ENCODE measurements at regions not wholly inside any gene's neighbourhood (a gene's known extent, or its start where the extent isn't known, plus 50 kb on each side); places are given as distances from the start of the nearest gene placed in this dataset.

DNA sequence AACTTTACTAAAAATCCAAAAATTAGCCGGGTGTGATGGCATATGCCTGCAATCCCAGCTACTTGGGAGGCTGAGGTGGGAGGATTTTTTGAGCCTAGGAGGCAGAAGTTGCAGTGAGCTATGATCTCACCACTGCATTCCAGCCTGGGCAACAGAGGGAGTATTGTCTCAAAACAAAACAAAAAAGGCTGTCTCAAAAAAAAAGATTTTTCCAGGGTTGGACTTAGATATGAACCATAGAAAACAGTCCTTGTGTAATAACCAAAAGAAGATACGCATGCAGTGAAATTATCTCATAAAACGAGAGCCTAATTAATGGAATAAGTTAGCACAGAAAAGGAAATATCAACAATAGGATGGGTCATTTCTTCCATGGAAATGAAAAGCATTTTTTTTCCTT lies 320.4 kb upstream of the RASGRP1 start:
- no peak overlapping the region for H3K18ac ChIP-seq (ENCODE audit: extremely low read depth, low read length)
- H2AFZ ChIP-seq (ENCODE audit: low read length), result no peak overlapping the region
- H2BK5ac ChIP-seq (ENCODE audit: low read depth, low read length), result no peak overlapping the region
- 98% methylated on average over 3 of the region's 3 CpGs; no CpG with 5 or more reads in 1 of the 2 experiments for WGBS, 2 experiments (ENCODE audit: extremely low coverage in 1 of 2, insufficient coverage in 1 of 2, insufficient read length in 1 of 2, insufficient replicate concordance in 2 of 2, low coverage in 1 of 2, low lambda C conversion rate in 2 of 2, missing lambda C conversion rate in 1 of 2)
- H3K79me1 ChIP-seq (ENCODE audit: low read depth, low read length), result no peaks in the 10 kb centered on the region
- no peaks in the 10 kb centered on the region for H3K9me3 ChIP-seq (ENCODE audit: insufficient read depth in 2 of 2, low read depth in 1 of 2, low read length in 1 of 2)
- H3K79me2 ChIP-seq (ENCODE audit: control insufficient read depth in 1 of 2, insufficient read depth in 2 of 2, low read length in 2 of 2), result no peaks in the 10 kb centered on the region
- H3K27me3 ChIP-seq (replicated peaks in 1 of 4; ENCODE audit: control insufficient read depth in 3 of 4, extremely low read depth in 1 of 4, insufficient read depth in 3 of 4, low read length in 3 of 4), result no peaks in the 10 kb centered on the region
- no peak overlapping the region for H3K4me3 ChIP-seq (ENCODE audit: extremely low read depth in 1 of 4, insufficient read depth in 2 of 4, low read depth in 3 of 4, low read length in 4 of 4)
- H3K23ac ChIP-seq (ENCODE audit: insufficient read length), result no peak overlapping the region
- no peak overlapping the region for H3K9ac ChIP-seq (replicated peaks in 1 of 4; ENCODE audit: extremely low read depth in 1 of 4, low read depth in 3 of 4, low read length in 3 of 4)
- no peak overlapping the region for H2BK15ac ChIP-seq (ENCODE audit: low read length)
- CTCF ChIA-PET (ENCODE audit: partially characterized antibody), result interaction anchor here (2.3 kb wide), 1 partner anchor 11 kb away, joined by 6 read pairs; no protein-coding TSS in a partner anchor
- no peak overlapping the region for H3K27ac ChIP-seq (ENCODE audit: low read depth, low read length)
- POLR2A ChIA-PET (ENCODE audit: partially characterized antibody), result no interaction called here
- no peaks in the 10 kb centered on the region for H4K20me1 ChIP-seq (replicated peaks in 1 of 2; ENCODE audit: control insufficient read depth in 1 of 2, insufficient read depth in 2 of 2, low read length in 2 of 2)
- H4K8ac ChIP-seq (ENCODE audit: extremely low read depth, insufficient read depth, low read length), result no peak overlapping the region
- no peak overlapping the region for H3K4me2 ChIP-seq (ENCODE audit: insufficient read depth in 1 of 2, low read depth in 2 of 2, low read length in 2 of 2)
- H2BK12ac ChIP-seq (ENCODE audit: low read depth, low read length), result no peak overlapping the region
- H4K5ac ChIP-seq (ENCODE audit: insufficient read length, low read depth, low read length), result no peak overlapping the region
- H2BK120ac ChIP-seq (replicated peaks; ENCODE audit: low read depth, low read length), result no peak overlapping the region
- no peaks in the 10 kb centered on the region for H3K23me2 ChIP-seq (ENCODE audit: low read depth, low read length)
- no peak overlapping the region for H2BK20ac ChIP-seq (ENCODE audit: low read length)
- no peak for FAIRE-seq
- H3K4ac ChIP-seq (replicated peaks; ENCODE audit: insufficient read length, low read depth, low read length), result no peak overlapping the region
- no peaks in the 10 kb centered on the region for H3K4me1 ChIP-seq (replicated peaks in 1 of 4; ENCODE audit: control insufficient read depth in 3 of 4, insufficient read depth in 4 of 4, low read length in 3 of 4)
- no peaks in the 10 kb centered on the region for H3K36me3 ChIP-seq (ENCODE audit: control insufficient read depth in 2 of 4, insufficient read depth in 4 of 4, low read length in 3 of 4)
- DNase-seq (ENCODE audit: low read depth in 1 of 2, low spot score in 2 of 2), result no peak
- H3K56ac ChIP-seq (replicated peaks; ENCODE audit: insufficient read length, low read depth, low read length), result no peak overlapping the region
- H2AK5ac ChIP-seq (ENCODE audit: low read depth, low read length), result no peak overlapping the region
- no peak overlapping the region for H4K91ac ChIP-seq (replicated peaks; ENCODE audit: insufficient read length, low read length)
- H3K14ac ChIP-seq (ENCODE audit: insufficient read length), result no peak overlapping the region
- TF ChIP-seq POLR2A (IDR thresholded peaks at IDR 0.05; ENCODE audit: control extremely low read depth in 1 of 2, low read depth in 2 of 2, low read length in 2 of 2) (no peak), TBP (IDR thresholded peaks at IDR 0.05; ENCODE audit: low read depth, low read length) (no peak), SP4 (IDR thresholded peaks at IDR 0.05; ENCODE audit: low read length) (no peak), BRCA1 (IDR thresholded peaks at IDR 0.05; ENCODE audit: low read depth, low read length) (no peak), POU5F1 (IDR thresholded peaks at IDR 0.05; ENCODE audit: low read depth, low read length) (no peak), HDAC2 (IDR thresholded peaks at IDR 0.05; ENCODE audit: borderline replicate concordance in 1 of 2, low read depth in 2 of 2, low read length in 2 of 2) (no peak), TAF1 (IDR thresholded peaks at IDR 0.05; ENCODE audit: low read depth, low read length) (no peak), TAF7 (optimal IDR thresholded peaks at IDR 0.05; ENCODE audit: borderline replicate concordance, low read depth, low read length) (no peak), CHD2 (IDR thresholded peaks at IDR 0.05; ENCODE audit: low read length) (no peak), YY1 (IDR thresholded peaks at IDR 0.05; ENCODE audit: low read depth, low read length) (no peak), SIRT6 (IDR thresholded peaks at IDR 0.05; ENCODE audit: low read length) (no peak)
- TF ChIP-seq, protein P1, sequence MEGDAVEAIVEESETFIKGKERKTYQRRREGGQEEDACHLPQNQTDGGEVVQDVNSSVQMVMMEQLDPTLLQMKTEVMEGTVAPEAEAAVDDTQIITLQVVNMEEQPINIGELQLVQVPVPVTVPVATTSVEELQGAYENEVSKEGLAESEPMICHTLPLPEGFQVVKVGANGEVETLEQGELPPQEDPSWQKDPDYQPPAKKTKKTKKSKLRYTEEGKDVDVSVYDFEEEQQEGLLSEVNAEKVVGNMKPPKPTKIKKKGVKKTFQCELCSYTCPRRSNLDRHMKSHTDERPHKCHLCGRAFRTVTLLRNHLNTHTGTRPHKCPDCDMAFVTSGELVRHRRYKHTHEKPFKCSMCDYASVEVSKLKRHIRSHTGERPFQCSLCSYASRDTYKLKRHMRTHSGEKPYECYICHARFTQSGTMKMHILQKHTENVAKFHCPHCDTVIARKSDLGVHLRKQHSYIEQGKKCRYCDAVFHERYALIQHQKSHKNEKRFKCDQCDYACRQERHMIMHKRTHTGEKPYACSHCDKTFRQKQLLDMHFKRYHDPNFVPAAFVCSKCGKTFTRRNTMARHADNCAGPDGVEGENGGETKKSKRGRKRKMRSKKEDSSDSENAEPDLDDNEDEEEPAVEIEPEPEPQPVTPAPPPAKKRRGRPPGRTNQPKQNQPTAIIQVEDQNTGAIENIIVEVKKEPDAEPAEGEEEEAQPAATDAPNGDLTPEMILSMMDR (IDR thresholded peaks at IDR 0.05; ENCODE audit: control extremely low read depth in 1 of 3, insufficient read depth in 1 of 3, low read depth in 1 of 3, low read length in 3 of 3), result no peak
- TF ChIP-seq, protein P2, sequence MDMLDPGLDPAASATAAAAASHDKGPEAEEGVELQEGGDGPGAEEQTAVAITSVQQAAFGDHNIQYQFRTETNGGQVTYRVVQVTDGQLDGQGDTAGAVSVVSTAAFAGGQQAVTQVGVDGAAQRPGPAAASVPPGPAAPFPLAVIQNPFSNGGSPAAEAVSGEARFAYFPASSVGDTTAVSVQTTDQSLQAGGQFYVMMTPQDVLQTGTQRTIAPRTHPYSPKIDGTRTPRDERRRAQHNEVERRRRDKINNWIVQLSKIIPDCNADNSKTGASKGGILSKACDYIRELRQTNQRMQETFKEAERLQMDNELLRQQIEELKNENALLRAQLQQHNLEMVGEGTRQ (IDR thresholded peaks at IDR 0.05; ENCODE audit: low read length), result no peak
